BJ (cell line): ENCODE measurements at regions not wholly inside any gene's neighbourhood (a gene's known extent, or its start where the extent isn't known, plus 50 kb on each side); places are given as distances from the start of the nearest gene placed in this dataset.
"Not testable (repeated sequence)": the region's sequence is repeated elsewhere in the genome, so short reads cannot be mapped to it uniquely, and the experiment has no call there.

Experiments
- CTCF ChIA-PET: fragments of 350-600 bp; formaldehyde crosslinking; extraction: SDS; loops from one replicate; lab custom pipeline; 2021; ENCODE audit warnings: antibody characterized with exemption, inconsistent platforms; lab: Yijun Ruan, JAX
- POLR2A ChIA-PET: fragments of 300-600 bp; sonication (Branson Sonifier 250); formaldehyde crosslinking; extraction: SDS; loops from one replicate; lab custom pipeline; 2021; ENCODE audit warnings: antibody characterized with exemption; lab: Charles Lee
- DNase-seq: peaks from one replicate; pipeline ENCODE4 v3.0.0-alpha.2; 2011; ENCODE audit warnings: low read depth
- H3K27me3 ChIP-seq: 2 replicates; pipeline ENCODE4 v1.6.0; 2011; ENCODE audit warnings: low read length; ENCODE audit not compliant: control insufficient read depth, insufficient read depth
- H3K36me3 ChIP-seq: 2 replicates; pipeline ENCODE4 v1.5.1; 2011; ENCODE audit warnings: low read length; ENCODE audit not compliant: control insufficient read depth, insufficient read depth
- H3K4me3 ChIP-seq: 2 replicates; pipeline ENCODE4 v1.5.1; 2011; ENCODE audit warnings: low read depth, mild to moderate bottlenecking, control low read depth, low read length
- CTCF ChIP-seq: IDR thresholded peaks from 2 replicates; pipeline ENCODE4 v1.5.1; 2011; ENCODE audit warnings: low read depth, mild to moderate bottlenecking, control low read depth, inconsistent platforms, low read length, moderate library complexity; ENCODE audit not compliant: insufficient read depth

GRCh38 chr10:61016007-61016406 lies 72.0 kb upstream of the RHOBTB1 start:
- Histone ChIP-seq H3K4me3 (no peak overlapping the region), H3K27me3 (no peaks in the 10 kb centered on the region), H3K36me3 (no peaks in the 10 kb centered on the region)
- ChIA-PET CTCF (no interaction called here), POLR2A (no interaction called here)
- TF ChIP-seq CTCF, result no peak
- no peak for DNase-seq

GRCh38 chr10:61010863-61011262 lies 66.9 kb upstream of the RHOBTB1 start:
- H3K27me3 ChIP-seq, result no peaks in the 10 kb centered on the region; the same call in 1 of the 2 replicates
- ChIA-PET POLR2A (no interaction called here), CTCF (interaction anchor here (1.2 kb wide), 1 partner anchor 10 kb away, joined by 4 read pairs; no protein-coding TSS in a partner anchor)
- H3K4me3 ChIP-seq, result no peak overlapping the region
- DNase-seq, result no peak
- no peak for TF ChIP-seq CTCF
- H3K36me3 ChIP-seq, result no peaks in the 10 kb centered on the region

GRCh38 chr10:61003069-61003468 lies 59.1 kb upstream of the RHOBTB1 start:
- H3K36me3 ChIP-seq, CTCF ChIA-PET, H3K27me3 ChIP-seq, DNase-seq, H3K4me3 ChIP-seq, POLR2A ChIA-PET: not testable (repeated sequence)

GRCh38 chr10:61001731-61002122 lies 57.7 kb upstream of the RHOBTB1 start:
- ChIA-PET CTCF (no interaction called here), POLR2A (no interaction called here)
- no peaks in the 10 kb centered on the region for H3K36me3 ChIP-seq
- peaks cover 2% of the 10 kb centered on the region for H3K27me3 ChIP-seq
- TF ChIP-seq CTCF, result no peak
- DNase-seq, result no peak
- peak overlapping the region; percentile 45 for H3K4me3 ChIP-seq

- no peak for DNase-seq
- H3K4me3 ChIP-seq, result peak overlapping the region; percentile 45
- TF ChIP-seq CTCF, result no peak
- H3K27me3 ChIP-seq, result peaks cover 2% of the 10 kb centered on the region
- no peaks in the 10 kb centered on the region for H3K36me3 ChIP-seq
- POLR2A ChIA-PET, result no interaction called here
- CTCF ChIA-PET, result no interaction called here
Measured at GRCh38 chr10:61000769-61001730, 57.1 kb upstream of the RHOBTB1 start.
